RWPE2 (cell line): ENCODE measurements at regions not wholly inside any gene's neighbourhood (a gene's known extent, or its start where the extent isn't known, plus 50 kb on each side); places are given as distances from the start of the nearest gene placed in this dataset.

Source experiments
- ATAC-seq: fragments of 200-7000 bp; cut with Tn5 transposase; 3 replicates; pipeline ENCODE4 v1.9.1; 2021; ENCODE audit warnings: low read depth
- DNase-seq: peaks from one replicate; pipeline ENCODE4 v3.0.0-alpha.2; 2020; ENCODE audit warnings: low spot score
- H3K27ac ChIP-seq: fragments of 450-650 bp; 2 replicates; pipeline ENCODE4 v1.5.1; 2017; ENCODE audit warnings: mild to moderate bottlenecking; ENCODE audit not compliant: poor library complexity, severe bottlenecking
- H3K27me3 ChIP-seq: fragments of 250-450 bp; sonication (Bioruptor Pico); 2 replicates; pipeline ENCODE4 v1.5.1; 2021; ENCODE audit warnings: mild to moderate bottlenecking, moderate library complexity; ENCODE audit not compliant: insufficient read depth, poor library complexity, severe bottlenecking
- H3K36me3 ChIP-seq: fragments of 250-450 bp; sonication (Bioruptor Pico); 2 replicates; pipeline ENCODE4 v1.5.1; 2020; ENCODE audit warnings: low read depth, mild to moderate bottlenecking, moderate library complexity
- H3K4me1 ChIP-seq: fragments of 250-450 bp; sonication (Bioruptor Pico); 2 replicates; pipeline ENCODE4 v1.5.1; 2021; ENCODE audit warnings: mild to moderate bottlenecking, moderate library complexity; ENCODE audit not compliant: insufficient read depth, poor library complexity, severe bottlenecking
- H3K4me3 ChIP-seq: fragments of 250-450 bp; sonication (Bioruptor Pico); 2 replicates; pipeline ENCODE4 v1.5.1; 2021; ENCODE audit warnings: mild to moderate bottlenecking, moderate library complexity; ENCODE audit not compliant: severe bottlenecking
- H3K9me3 ChIP-seq: fragments of 250-450 bp; sonication (Bioruptor Pico); 2 replicates; pipeline ENCODE4 v1.5.1; 2021; ENCODE audit warnings: mild to moderate bottlenecking, moderate library complexity; ENCODE audit not compliant: severe bottlenecking
- TF ChIP-seq, protein P1 (sequence below): fragments of 450-650 bp; IDR thresholded peaks from one replicate; pipeline ENCODE4 v1.5.1; 2017; ENCODE audit warnings: mild to moderate bottlenecking, moderate library complexity; ENCODE audit not compliant: poor library complexity, severe bottlenecking

DNA sequence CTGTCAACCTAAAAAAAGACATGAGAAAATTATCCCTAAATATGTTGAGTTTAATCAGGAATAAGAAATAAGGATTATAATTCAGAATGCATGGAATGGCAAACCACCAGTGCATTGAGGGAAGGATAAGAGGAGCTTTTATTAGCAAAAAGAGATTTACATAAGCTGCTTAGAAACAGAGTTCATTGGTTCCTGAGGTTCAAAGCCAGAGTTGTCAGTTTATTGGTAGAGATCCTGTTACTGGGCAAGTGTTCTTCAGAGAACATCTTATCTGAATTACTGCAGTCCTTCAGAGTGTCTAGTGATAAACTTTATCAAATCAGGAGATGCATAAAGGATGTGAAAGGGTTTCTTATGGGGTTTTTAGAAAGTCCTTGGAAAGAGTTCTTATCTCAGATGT, 76.0 kb upstream of the MEX3C start:
- TF ChIP-seq, protein P1, sequence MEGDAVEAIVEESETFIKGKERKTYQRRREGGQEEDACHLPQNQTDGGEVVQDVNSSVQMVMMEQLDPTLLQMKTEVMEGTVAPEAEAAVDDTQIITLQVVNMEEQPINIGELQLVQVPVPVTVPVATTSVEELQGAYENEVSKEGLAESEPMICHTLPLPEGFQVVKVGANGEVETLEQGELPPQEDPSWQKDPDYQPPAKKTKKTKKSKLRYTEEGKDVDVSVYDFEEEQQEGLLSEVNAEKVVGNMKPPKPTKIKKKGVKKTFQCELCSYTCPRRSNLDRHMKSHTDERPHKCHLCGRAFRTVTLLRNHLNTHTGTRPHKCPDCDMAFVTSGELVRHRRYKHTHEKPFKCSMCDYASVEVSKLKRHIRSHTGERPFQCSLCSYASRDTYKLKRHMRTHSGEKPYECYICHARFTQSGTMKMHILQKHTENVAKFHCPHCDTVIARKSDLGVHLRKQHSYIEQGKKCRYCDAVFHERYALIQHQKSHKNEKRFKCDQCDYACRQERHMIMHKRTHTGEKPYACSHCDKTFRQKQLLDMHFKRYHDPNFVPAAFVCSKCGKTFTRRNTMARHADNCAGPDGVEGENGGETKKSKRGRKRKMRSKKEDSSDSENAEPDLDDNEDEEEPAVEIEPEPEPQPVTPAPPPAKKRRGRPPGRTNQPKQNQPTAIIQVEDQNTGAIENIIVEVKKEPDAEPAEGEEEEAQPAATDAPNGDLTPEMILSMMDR: no peak
- no peaks in the 10 kb centered on the region for H3K36me3 ChIP-seq
- ATAC-seq: no peak
- no peaks in the 10 kb centered on the region for H3K27me3 ChIP-seq
- no peak for DNase-seq
- H3K27ac ChIP-seq: no peak overlapping the region
- no peak overlapping the region for H3K4me3 ChIP-seq
- no peaks in the 10 kb centered on the region for H3K4me1 ChIP-seq
- H3K9me3 ChIP-seq: no peaks in the 10 kb centered on the region

DNA sequence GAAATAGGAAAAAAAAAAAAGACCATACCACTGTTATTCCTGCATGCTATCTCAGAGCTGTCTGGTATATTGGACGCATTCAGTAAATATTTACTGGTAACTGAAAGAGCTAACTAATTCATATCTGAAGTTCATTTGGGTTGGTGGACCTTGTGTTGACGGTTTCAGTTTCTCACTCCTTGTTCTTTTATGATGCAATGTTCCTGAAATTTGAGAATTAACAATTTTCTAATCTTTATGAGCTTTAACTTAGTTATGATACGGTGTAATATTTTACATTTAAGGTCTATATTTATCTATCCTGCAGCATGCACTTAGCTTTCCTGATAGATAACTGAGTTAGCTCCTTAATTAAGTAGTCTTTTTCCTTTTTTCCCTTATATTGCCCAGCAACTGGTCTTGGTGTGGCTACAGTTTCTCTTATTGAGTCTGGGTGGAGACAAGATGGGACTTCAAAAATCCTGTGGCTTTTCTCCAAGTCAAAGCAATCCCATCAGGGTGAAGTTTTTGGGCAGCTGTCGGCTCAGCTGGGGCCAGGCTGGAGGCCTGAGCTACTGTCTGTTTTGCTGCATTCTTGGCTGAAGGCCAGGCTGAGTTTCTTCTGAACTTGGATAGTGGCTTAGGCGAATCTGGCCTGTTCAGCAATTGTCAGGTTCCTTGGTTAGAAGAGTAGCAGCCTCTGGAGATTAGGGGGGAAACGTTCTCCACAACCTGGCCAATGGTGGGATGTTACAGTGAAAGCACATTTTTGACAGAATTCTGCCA, 78.4 kb upstream of the MEX3C start:
- DNase-seq (no peak), ATAC-seq (no peak)
- H3K9me3 ChIP-seq: no peaks in the 10 kb centered on the region
- H3K27me3 ChIP-seq: no peaks in the 10 kb centered on the region
- H3K36me3 ChIP-seq: no peaks in the 10 kb centered on the region
- no peaks in the 10 kb centered on the region for H3K4me1 ChIP-seq
- TF ChIP-seq, protein P1: no peak
- no peak overlapping the region for H3K4me3 ChIP-seq
- no peak overlapping the region for H3K27ac ChIP-seq

DNA sequence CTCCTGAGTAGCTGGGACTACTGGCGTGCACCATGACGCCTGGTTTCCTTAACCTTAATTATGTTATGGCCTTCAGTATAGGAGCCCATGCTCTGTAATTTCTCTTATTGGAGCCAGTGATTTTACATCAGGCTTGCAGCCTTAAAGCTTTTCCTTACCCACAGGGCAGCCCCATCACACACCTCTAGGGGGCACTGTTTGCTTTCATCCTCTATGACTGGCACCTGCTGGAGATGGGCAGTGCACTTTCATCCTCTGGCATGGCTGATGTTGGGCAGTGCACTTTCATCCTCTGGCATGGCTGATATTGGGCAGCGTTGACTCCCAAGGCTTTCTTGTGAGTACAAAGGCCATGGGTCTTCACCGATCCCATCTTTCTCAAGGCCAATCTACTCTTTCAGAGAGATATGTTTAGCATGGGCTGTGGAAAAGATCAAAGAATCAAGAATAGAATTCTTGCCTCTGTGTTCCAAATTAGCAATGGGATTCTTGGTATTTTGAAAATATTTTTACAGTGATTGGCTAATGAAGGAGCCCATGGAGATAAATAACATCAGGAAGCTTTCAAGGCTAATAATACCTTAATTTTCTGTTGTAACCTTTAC, 80.7 kb upstream of the MEX3C start:
- no peak overlapping the region for H3K4me3 ChIP-seq
- TF ChIP-seq, protein P1: peak; percentile 77
- no peaks in the 10 kb centered on the region for H3K27me3 ChIP-seq
- no peaks in the 10 kb centered on the region for H3K9me3 ChIP-seq
- DNase-seq: no peak
- peak; percentile 80 for ATAC-seq
- no peaks in the 10 kb centered on the region for H3K36me3 ChIP-seq
- no peaks in the 10 kb centered on the region for H3K4me1 ChIP-seq
- H3K27ac ChIP-seq: no peak overlapping the region

DNA sequence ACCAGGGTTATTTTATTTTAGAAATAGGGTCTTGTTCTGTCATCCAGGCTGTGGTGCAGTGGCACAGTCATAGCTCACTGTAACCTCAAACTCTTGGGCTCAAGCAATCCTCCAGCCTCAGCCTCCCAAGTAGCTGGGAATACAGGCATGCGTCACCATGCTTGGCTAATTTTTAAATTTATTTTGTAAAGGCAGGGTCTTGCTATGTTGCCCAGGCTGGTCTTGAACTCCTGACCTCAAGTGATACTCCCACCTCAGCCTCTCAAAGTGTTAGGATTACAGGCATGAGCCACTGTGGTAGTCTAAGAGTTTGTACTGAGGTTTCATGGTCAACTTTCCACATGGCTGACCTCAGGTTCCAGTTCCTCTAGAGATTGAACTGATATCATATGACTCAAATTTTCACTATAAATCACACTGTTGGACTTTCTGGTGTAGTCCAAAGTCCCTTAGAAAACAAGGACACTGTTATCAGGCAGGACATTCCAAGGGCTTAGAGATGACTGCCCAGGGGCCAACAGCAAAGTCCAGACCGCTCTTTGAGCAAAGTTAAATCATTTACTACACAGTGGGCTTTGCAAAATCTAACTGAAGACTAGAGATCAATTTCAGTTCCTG, 82.0 kb upstream of the MEX3C start:
- no peaks in the 10 kb centered on the region for H3K4me1 ChIP-seq
- DNase-seq: no peak
- H3K36me3 ChIP-seq: no peaks in the 10 kb centered on the region
- no peaks in the 10 kb centered on the region for H3K9me3 ChIP-seq
- H3K27me3 ChIP-seq: no peaks in the 10 kb centered on the region
- TF ChIP-seq, protein P1: no peak
- ATAC-seq: no peak
- H3K27ac ChIP-seq: no peak overlapping the region
- no peak overlapping the region for H3K4me3 ChIP-seq
